ENCODE measurements at regions not wholly inside any gene's neighbourhood (a gene's known extent, or its start where the extent isn't known, plus 50 kb on each side); places are given as distances from the start of the nearest gene placed in this dataset.

- no TSS peak for BruUV-seq (replicated peaks)
- TF ChIP-seq CTCF (conservative IDR thresholded peaks at IDR 0.05; ENCODE audit: low read depth, low read length) (no peak), EZH2 (IDR thresholded peaks at IDR 0.05; ENCODE audit: borderline replicate concordance, low read depth, low read length, poor library complexity, severe bottlenecking) (no peak)
- CTCF ChIA-PET, result no interaction called here
- intact Hi-C loops (cut with micrococcal nuclease; ENCODE audit: unreplicated experiment), result no loop called here
- Histone ChIP-seq H3K4me3 (ENCODE audit: low read depth, low read length, poor library complexity, severe bottlenecking) (no peak overlapping the region), H3K4me1 (ENCODE audit: insufficient read depth, low read length, poor library complexity, severe bottlenecking) (no peaks in the 10 kb centered on the region), H3K27ac (ENCODE audit: low read depth, low read length, poor library complexity, severe bottlenecking) (no peak overlapping the region), H3K27me3 (replicated peaks; ENCODE audit: insufficient read depth, low read depth, low read length, poor library complexity) (no peaks in the 10 kb centered on the region), H3K9me3 (ENCODE audit: low read depth, low read length, poor library complexity, severe bottlenecking) (no peaks in the 10 kb centered on the region), H3K36me3 (ENCODE audit: insufficient read depth, low read length, poor library complexity, severe bottlenecking) (no peaks in the 10 kb centered on the region)
- POLR2A ChIA-PET (ENCODE audit: low non-redundant PET), result no interaction called here
- no peak for DNase-seq (ENCODE audit: low spot score)
Observed at GRCh38 chr11:23520226-23520960, 660.1 kb upstream of the CCDC179 start.

GRCh38 chr11:23536907-23537306 lies 676.6 kb upstream of the CCDC179 start:
- BruUV-seq (replicated peaks), result no TSS peak
- ChIA-PET POLR2A (ENCODE audit: low non-redundant PET) (no interaction called here), CTCF (no interaction called here)
- Histone ChIP-seq H3K36me3 (ENCODE audit: insufficient read depth, low read length, poor library complexity, severe bottlenecking) (no peaks in the 10 kb centered on the region), H3K27ac (ENCODE audit: low read depth, low read length, poor library complexity, severe bottlenecking) (no peak overlapping the region), H3K4me1 (ENCODE audit: insufficient read depth, low read length, poor library complexity, severe bottlenecking) (no peaks in the 10 kb centered on the region), H3K9me3 (ENCODE audit: low read depth, low read length, poor library complexity, severe bottlenecking) (no peaks in the 10 kb centered on the region), H3K27me3 (replicated peaks; ENCODE audit: insufficient read depth, low read depth, low read length, poor library complexity) (no peaks in the 10 kb centered on the region), H3K4me3 (ENCODE audit: low read depth, low read length, poor library complexity, severe bottlenecking) (no peak overlapping the region)
- TF ChIP-seq CTCF (conservative IDR thresholded peaks at IDR 0.05; ENCODE audit: low read depth, low read length) (no peak), EZH2 (IDR thresholded peaks at IDR 0.05; ENCODE audit: borderline replicate concordance, low read depth, low read length, poor library complexity, severe bottlenecking) (no peak)
- intact Hi-C loops (cut with micrococcal nuclease; ENCODE audit: unreplicated experiment), result no loop called here
- no peak for DNase-seq (ENCODE audit: low spot score)

DNA sequence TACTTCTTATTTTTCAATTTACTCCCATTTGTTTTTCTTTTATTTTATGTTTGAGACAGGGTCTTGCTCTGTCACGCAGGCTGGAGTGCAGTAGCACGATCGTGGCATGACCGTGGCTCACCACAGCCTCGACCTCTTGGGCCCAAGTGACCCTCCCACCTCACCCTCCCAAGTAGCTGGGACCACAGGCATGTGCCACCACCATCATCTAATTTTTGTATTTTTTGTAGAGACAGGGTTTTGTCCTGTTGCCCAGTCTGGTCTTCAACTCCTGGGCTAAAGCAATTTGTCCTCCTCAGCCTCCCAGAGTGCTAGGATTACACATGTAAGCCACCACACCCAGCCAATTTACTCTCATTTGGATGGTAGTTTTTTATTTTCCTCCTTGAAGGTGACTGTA lies 679.3 kb upstream of the CCDC179 start:
- POLR2A ChIA-PET (ENCODE audit: low non-redundant PET), result no interaction called here
- Histone ChIP-seq H3K27me3 (replicated peaks; ENCODE audit: insufficient read depth, low read depth, low read length, poor library complexity) (no peaks in the 10 kb centered on the region), H3K4me1 (ENCODE audit: insufficient read depth, low read length, poor library complexity, severe bottlenecking) (no peaks in the 10 kb centered on the region), H3K36me3 (ENCODE audit: insufficient read depth, low read length, poor library complexity, severe bottlenecking) (no peaks in the 10 kb centered on the region), H3K9me3 (ENCODE audit: low read depth, low read length, poor library complexity, severe bottlenecking) (no peaks in the 10 kb centered on the region), H3K4me3 (ENCODE audit: low read depth, low read length, poor library complexity, severe bottlenecking) (no peak overlapping the region), H3K27ac (ENCODE audit: low read depth, low read length, poor library complexity, severe bottlenecking) (no peak overlapping the region)
- TF ChIP-seq EZH2 (IDR thresholded peaks at IDR 0.05; ENCODE audit: borderline replicate concordance, low read depth, low read length, poor library complexity, severe bottlenecking) (no peak), CTCF (conservative IDR thresholded peaks at IDR 0.05; ENCODE audit: low read depth, low read length) (no peak)
- no TSS peak for BruUV-seq (replicated peaks)
- no peak for DNase-seq (ENCODE audit: low spot score)
- intact Hi-C loops (cut with micrococcal nuclease; ENCODE audit: unreplicated experiment), result no loop called here
- CTCF ChIA-PET, result interaction anchor here (0.5 to 0.6 kb wide), 2 partner anchors 19 to 1353 kb away, joined by 3 to 7 read pairs; no protein-coding TSS in a partner anchor
